K562 (cell line): ENCODE measurements at regions not wholly inside any gene's neighbourhood (a gene's known extent, or its start where the extent isn't known, plus 50 kb on each side); places are given as distances from the start of the nearest gene placed in this dataset.
"Not testable (repeated sequence)": the region's sequence is repeated elsewhere in the genome, so short reads cannot be mapped to it uniquely, and the experiment has no call there.

ENCODE experiments used
- ATAC-seq: fragments of 200-7000 bp; cut with Tn5 transposase; 3 replicates; pipeline ENCODE4 v1.9.1; 2020; ENCODE audit warnings: moderate library complexity
- BruUV-seq: library from RNA; stranded (reverse); fragments of 400-500 nt; replicated peaks from 2 replicates; lab custom pipeline; 2021; lab: Mats Ljungman, UMichigan
- CTCF ChIA-PET: fragments of 300-600 bp; formaldehyde crosslinking; extraction: SDS; loops from one replicate; lab custom pipeline; 2021; ENCODE audit warnings: low intra/inter-chr PET ratio; lab: Yijun Ruan, JAX
- POLR2A ChIA-PET: fragments of 300-600, 350-650 bp; sonication (Branson Sonifier 250); formaldehyde crosslinking; extraction: SDS; loops from one replicate; lab custom pipeline; 2021; ENCODE audit warnings: antibody characterized with exemption, inconsistent platforms; lab: Yijun Ruan, JAX
- DNase-seq, 4 experiments: peaks; one replicate each; pipeline versions ENCODE4 v3.0.0 to v3.0.0-alpha.2; 2011 to 2018; ENCODE audit warnings: low spot score in 3 of 4, mixed read lengths in 3 of 4; ENCODE audit errors: extremely low read depth in 1 of 4
- FAIRE-seq: peaks from 2 replicates; lab custom pipeline; 2011; peaks lifted over from hg19 to GRCh38; lab: Jason Lieb, UNC
- H2AFZ ChIP-seq: 2 replicates; pipeline ENCODE4 v1.6.0; 2011; ENCODE audit warnings: low read depth, low read length, control low read depth, inconsistent platforms
- H3K27ac ChIP-seq: fragments of 200-600 bp; 3 replicates; pipeline ENCODE4 v1.8.0; 2011; ENCODE audit warnings: low read depth, mild to moderate bottlenecking, control low read depth, inconsistent platforms, low read length, moderate library complexity, mixed read lengths; ENCODE audit errors: extremely low read depth
- H3K27me3 ChIP-seq, 2 experiments: fragments of 300-600 bp in 1 of 2; 2 replicates in 1 of 2; 3 replicates in 1 of 2; pipeline versions ENCODE4 v1.6.0 to v1.8.0; 2011; ENCODE audit warnings: inconsistent platforms in 2 of 2, low read length in 2 of 2, mild to moderate bottlenecking in 1 of 2, mixed read lengths in 1 of 2, moderate library complexity in 1 of 2; ENCODE audit not compliant: control insufficient read depth in 2 of 2, insufficient read depth in 2 of 2
- H3K36me3 ChIP-seq: fragments of 300-600 bp; 3 replicates; pipeline ENCODE4 v1.8.0; 2011; ENCODE audit warnings: mild to moderate bottlenecking, low read length, inconsistent platforms; ENCODE audit not compliant: control insufficient read depth, insufficient read depth
- H3K4me1 ChIP-seq, 2 experiments: fragments of 200-600 bp in 1 of 2; replicated peaks in 1 of 2; 2 replicates in 1 of 2; 3 replicates in 1 of 2; pipeline versions ENCODE4 v1.5.1 to v1.8.0; 2011; ENCODE audit warnings: inconsistent platforms in 2 of 2, low read length in 2 of 2, mild to moderate bottlenecking in 1 of 2, mixed read lengths in 1 of 2, moderate library complexity in 1 of 2; ENCODE audit not compliant: control insufficient read depth in 2 of 2, insufficient read depth in 2 of 2
- H3K4me2 ChIP-seq: 2 replicates; pipeline ENCODE4 v1.6.1; 2011; ENCODE audit warnings: low read length, control low read depth, inconsistent platforms, mixed read lengths; ENCODE audit not compliant: insufficient read depth
- H3K4me3 ChIP-seq: fragments of 200-600 bp; sonication (generic), shearing (Covaris generic); 2 replicates; pipeline ENCODE4 v1.5.1; 2016; ENCODE audit warnings: control low read depth, inconsistent platforms
- H3K79me2 ChIP-seq: fragments of 200-600 bp; 3 replicates; pipeline ENCODE4 v1.8.0; 2011; ENCODE audit warnings: low read length, inconsistent platforms; ENCODE audit not compliant: control insufficient read depth, insufficient read depth
- H3K9ac ChIP-seq, 2 experiments: 2 replicates each; pipeline versions ENCODE4 v1.6.0 to v1.6.1; 2011; ENCODE audit warnings: low read depth in 2 of 2, low read length in 2 of 2, control low read depth in 1 of 2, inconsistent platforms in 1 of 2, mild to moderate bottlenecking in 1 of 2, mixed read lengths in 1 of 2; ENCODE audit not compliant: insufficient read depth in 1 of 2
- H3K9me1 ChIP-seq: one replicate; pipeline ENCODE4 v1.6.0; 2011; ENCODE audit warnings: inconsistent platforms, mild to moderate bottlenecking, low read length, moderate library complexity; ENCODE audit not compliant: control insufficient read depth, insufficient read depth
- H3K9me3 ChIP-seq: replicated peaks from 2 replicates; pipeline ENCODE4 v1.5.1; 2011; ENCODE audit warnings: low read depth, low read length, inconsistent platforms; ENCODE audit not compliant: control insufficient read depth, insufficient read depth
- H4K20me1 ChIP-seq: replicated peaks from 2 replicates; pipeline ENCODE4 v1.6.1; 2011; ENCODE audit warnings: low read length, inconsistent platforms, mixed read lengths; ENCODE audit not compliant: control insufficient read depth, insufficient read depth
- CBX8 ChIP-seq: fragments of 200-600 bp; sonication (generic); IDR thresholded peaks from 2 replicates; pipeline ENCODE4 v1.6.1; 2012; ENCODE audit warnings: borderline replicate concordance, mixed run types, low read depth, mild to moderate bottlenecking, moderate library complexity, mixed read lengths, low read length, control low read depth, inconsistent platforms; ENCODE audit not compliant: poor library complexity, severe bottlenecking; ENCODE audit errors: extremely low read depth
- E2F3 ChIP-seq: fragments of 250-450 bp; sonication (Bioruptor Pico); IDR thresholded peaks from 2 replicates; pipeline ENCODE4 v1.4.0; 2020; ENCODE audit warnings: mild to moderate bottlenecking
- ZBTB11 ChIP-seq, 3 experiments: fragments of 200-800 bp in 1 of 3; fragments of 250-450 bp in 1 of 3; fragments of 450-650 bp in 1 of 3; sonication (Bioruptor Pico) in 1 of 3; sonication (Bioruptor generic) in 1 of 3; formaldehyde crosslinking in 1 of 3; IDR thresholded peaks; 2 replicates each; pipeline versions ENCODE4 v1.6.1 to v1.8.0; 2016 to 2022; ENCODE audit warnings: mild to moderate bottlenecking in 2 of 3, missing genetic modification characterization in 2 of 3, missing compliant biosample characterization in 1 of 3, moderate library complexity in 1 of 3
- WGBS: fragments of 100-300 bp; shearing (Covaris generic); methylation state at CpG from one replicate; pipeline ENCODE4 v1.1.6; 2016; ENCODE audit warnings: low coverage, mixed read lengths; ENCODE audit not compliant: insufficient coverage; ENCODE audit errors: missing lambda C conversion rate; 5-methylcytosine and 5-hydroxymethylcytosine counted together
- in situ Hi-C: fragments of 300-500 bp; cut with MboI; formaldehyde crosslinking; loops from 4 replicates; pipeline ENCODE4 v1.15.0; 2018; ENCODE audit warnings: inconsistent platforms, mixed read lengths
- intact Hi-C: fragments of 100-400 bp; cut with micrococcal nuclease; formaldehyde crosslinking; loops from 2 replicates; pipeline ENCODE4 v1.14.2; 2022

DNA sequence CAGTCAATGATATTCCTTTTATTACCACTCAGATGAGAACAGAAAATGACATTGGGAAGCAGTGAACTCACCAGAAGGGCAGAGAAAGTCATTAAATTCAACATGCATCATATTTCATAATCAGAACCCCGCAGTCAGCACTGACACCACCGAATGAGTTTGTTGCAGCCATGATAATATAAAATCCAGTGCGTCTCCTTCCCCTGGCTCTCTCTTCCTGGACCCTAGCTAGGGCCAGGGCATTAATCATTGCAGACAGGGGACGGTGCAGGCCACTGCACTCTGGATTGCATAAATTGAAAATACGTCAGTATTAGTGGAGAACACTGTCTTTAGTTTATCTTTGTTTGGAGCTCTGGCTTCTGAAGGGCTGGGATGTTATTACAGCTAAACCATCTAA is 931.5 kb downstream of the TYW1 start (continued):
- TF ChIP-seq ZBTB11 (CRISPR knock-in tag; IDR thresholded peaks at IDR 0.05) = no peak
- no peak for TF ChIP-seq CBX8
- TF ChIP-seq E2F3 (CRISPR knock-in tag) = no peak

GRCh38 chr7:67936447-67936846 is 939.8 kb downstream of the TYW1 start:
- POLR2A ChIA-PET, H3K27ac ChIP-seq, H3K4me1 ChIP-seq, H3K9me3 ChIP-seq, H3K36me3 ChIP-seq, FAIRE-seq, DNase-seq, ATAC-seq, H3K4me2 ChIP-seq, H3K79me2 ChIP-seq, H3K9me1 ChIP-seq, H2AFZ ChIP-seq, intact Hi-C loops, CTCF ChIA-PET, H3K9ac ChIP-seq, H4K20me1 ChIP-seq, H3K4me3 ChIP-seq, in situ Hi-C loops, H3K27me3 ChIP-seq, BruUV-seq: not testable (repeated sequence)
- 0% methylated on average over 8 of the region's 8 CpGs for WGBS
